Activated T-cell treated with anti-CD3 and anti-CD28 coated beads, Interleukin-2, amount 50 U/mL, for 72 hours (primary cell): ENCODE measurements at regions not wholly inside any gene's neighbourhood (a gene's known extent, or its start where the extent isn't known, plus 50 kb on each side); places are given as distances from the start of the nearest gene placed in this dataset.

ENCODE experiments used
- ATAC-seq, 2 donors: fragments of 150-1000 bp; cut with Tn5 transposase; replicated peaks in 1 of 2; 2 replicates each; pipeline ENCODE4 v1.10.0; 2021; ENCODE audit warnings: moderate library complexity in 2 of 2, mild to moderate bottlenecking in 1 of 2
- DNase-seq, 2 donors: peaks; one replicate each; pipeline ENCODE4 v3.0.0; 2021 to 2022; ENCODE audit warnings: mixed read lengths in 1 of 2
- H3K27ac Mint-ChIP-seq: one replicate; pipeline ENCODE4 v1.8.0; 2022; ENCODE audit warnings: mild to moderate bottlenecking, moderate library complexity, mixed read lengths
- H3K27me3 Mint-ChIP-seq: one replicate; pipeline ENCODE4 v1.8.0; 2022; ENCODE audit warnings: low read depth, mixed read lengths
- H3K36me3 Mint-ChIP-seq, 2 donors: one replicate each; pipeline ENCODE4 v1.8.0; 2022; ENCODE audit warnings: mixed read lengths in 2 of 2, mild to moderate bottlenecking in 1 of 2; ENCODE audit not compliant: insufficient read depth in 2 of 2
- H3K4me1 Mint-ChIP-seq: one replicate; pipeline ENCODE4 v1.8.0; 2022; ENCODE audit warnings: low read depth, mixed read lengths
- H3K4me3 Mint-ChIP-seq, 2 donors: one replicate each; pipeline ENCODE4 v1.8.0; 2022; ENCODE audit warnings: mild to moderate bottlenecking in 2 of 2, mixed read lengths in 2 of 2, moderate library complexity in 2 of 2
- H3K9me3 Mint-ChIP-seq, 2 donors: one replicate each; pipeline ENCODE4 v1.8.0; 2022; ENCODE audit warnings: mixed read lengths in 2 of 2

DNA sequence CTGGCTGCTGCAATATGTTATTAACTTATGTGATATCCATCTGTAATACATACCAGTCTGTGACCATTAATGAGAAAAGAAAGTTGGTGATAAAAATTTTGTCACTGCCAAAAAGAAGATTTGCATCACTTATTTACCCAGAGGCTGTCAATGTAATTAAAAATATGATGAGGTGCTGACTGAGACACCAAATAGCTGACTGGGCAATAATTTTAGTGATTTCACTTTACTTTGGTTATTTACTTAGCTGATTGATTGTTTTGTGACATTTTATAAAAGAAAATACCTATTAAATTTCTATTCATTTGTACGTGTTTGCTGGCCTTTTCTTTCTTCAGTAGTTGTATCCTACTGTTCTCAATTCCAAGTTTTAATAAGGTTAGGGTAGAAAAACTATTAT is 139.2 kb downstream of the HLX start:
- Mint-ChIP-seq H3K4me1 (no peaks in the 10 kb centered on the region), H3K4me3 (no peak overlapping the region), H3K36me3 (no peaks in the 10 kb centered on the region), H3K27ac (no peak overlapping the region), H3K9me3 (no peaks in the 10 kb centered on the region), H3K27me3 (peaks cover 9% of the 10 kb centered on the region)
- ATAC-seq (no peak), DNase-seq (no peak)

DNA sequence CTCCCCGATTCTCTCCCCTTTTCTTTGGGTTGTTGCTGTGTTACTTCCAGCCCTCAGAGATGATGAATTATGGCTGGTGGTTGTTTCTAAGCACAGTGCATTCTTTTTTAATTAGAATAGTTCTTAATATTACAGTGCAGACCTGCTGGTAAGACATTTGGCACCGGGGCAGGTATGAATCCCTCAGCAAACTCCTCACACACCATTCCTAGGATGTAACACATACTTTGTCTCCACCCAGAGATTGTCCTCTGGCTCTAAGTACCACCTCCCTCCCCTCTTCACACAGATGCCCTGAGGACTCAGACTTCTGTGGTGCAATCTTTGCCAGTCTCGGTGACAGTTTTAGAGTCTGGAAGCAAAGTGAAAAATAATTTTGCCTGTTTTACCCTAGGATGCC is 143.1 kb downstream of the HLX start:
- no peak overlapping the region for H3K4me3 Mint-ChIP-seq
- ATAC-seq (no peak), DNase-seq (no peak)
- H3K27ac Mint-ChIP-seq, result no peak overlapping the region
- peaks cover 0 to 1% of the 10 kb centered on the region in 2 donors for H3K9me3 Mint-ChIP-seq
- H3K4me1 Mint-ChIP-seq, result no peaks in the 10 kb centered on the region
- no peaks in the 10 kb centered on the region for H3K27me3 Mint-ChIP-seq
- H3K36me3 Mint-ChIP-seq, result no peaks in the 10 kb centered on the region

DNA sequence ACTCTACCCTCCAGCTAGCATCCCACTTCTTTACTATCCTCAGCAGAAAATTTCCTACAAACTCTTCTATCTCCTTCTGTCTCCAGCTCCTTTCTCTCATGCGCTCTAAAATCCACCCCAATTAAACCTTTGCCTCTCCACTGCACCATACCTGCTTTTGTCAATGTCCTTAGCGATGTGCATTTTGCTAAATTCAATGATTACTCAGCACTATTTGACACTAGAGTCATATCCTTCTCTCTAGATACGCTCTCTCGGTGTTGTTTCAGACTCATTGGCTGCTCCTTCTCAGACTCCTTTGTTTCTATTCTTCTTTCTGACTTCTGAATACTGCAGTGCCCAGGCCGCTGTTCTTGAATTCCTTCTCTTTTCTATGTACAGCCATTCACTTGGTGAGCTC is 144.2 kb downstream of the HLX start:
- no peaks in the 10 kb centered on the region for H3K4me1 Mint-ChIP-seq
- H3K27me3 Mint-ChIP-seq, result no peaks in the 10 kb centered on the region
- H3K36me3 Mint-ChIP-seq, result no peaks in the 10 kb centered on the region
- no peak overlapping the region for H3K27ac Mint-ChIP-seq
- ATAC-seq (no peak), DNase-seq (no peak)
- no peak overlapping the region for H3K4me3 Mint-ChIP-seq
- peaks cover 0 to 2% of the 10 kb centered on the region in 2 donors for H3K9me3 Mint-ChIP-seq

DNA sequence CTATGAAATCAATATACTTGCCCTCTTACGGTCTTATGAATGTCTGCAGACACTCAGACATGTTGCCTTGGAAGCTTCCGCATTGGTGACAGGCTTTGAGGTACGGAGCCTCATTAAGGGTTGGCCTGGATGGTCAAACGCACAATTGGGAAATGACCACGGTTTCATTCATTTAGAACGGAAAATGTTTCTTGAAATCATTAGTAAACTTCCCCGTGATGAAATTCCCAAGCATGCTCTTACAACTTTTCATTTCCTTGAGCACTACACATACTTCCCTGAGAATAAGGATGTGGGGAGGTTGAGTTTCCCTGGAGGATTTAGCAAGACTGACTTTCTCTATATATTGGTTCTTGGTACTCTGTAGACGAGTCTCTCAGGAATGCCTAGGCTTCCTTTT is 146.3 kb downstream of the HLX start:
- Mint-ChIP-seq H3K27ac (no peak overlapping the region), H3K27me3 (no peaks in the 10 kb centered on the region), H3K4me1 (no peaks in the 10 kb centered on the region), H3K9me3 (peaks cover 0 to 2% of the 10 kb centered on the region in 2 donors), H3K36me3 (no peaks in the 10 kb centered on the region), H3K4me3 (no peak overlapping the region)
- ATAC-seq (no peak), DNase-seq (no peak)

DNA sequence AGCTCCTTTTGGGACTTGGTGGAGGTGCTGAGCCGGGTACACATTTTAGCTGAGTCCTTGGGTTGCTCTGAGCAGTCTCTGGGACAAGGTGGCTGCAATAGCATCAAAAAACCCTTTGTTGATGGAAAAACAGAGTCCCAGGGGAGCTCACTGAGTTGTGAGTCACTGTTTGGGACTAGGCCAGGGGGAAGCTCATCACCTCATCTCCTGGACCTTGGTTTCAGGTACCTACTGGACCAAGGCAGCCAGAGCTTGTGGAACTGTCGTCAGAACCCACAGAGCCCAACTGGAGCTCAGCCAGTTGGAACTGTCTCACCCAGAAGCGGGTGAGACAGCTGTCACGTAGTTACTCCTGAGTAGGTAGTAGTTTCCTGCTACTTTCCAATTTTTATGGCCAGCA is 146.7 kb downstream of the HLX start:
- Mint-ChIP-seq H3K27ac (no peak overlapping the region), H3K36me3 (no peaks in the 10 kb centered on the region), H3K9me3 (peaks cover 0 to 2% of the 10 kb centered on the region in 2 donors), H3K4me1 (no peaks in the 10 kb centered on the region), H3K27me3 (no peaks in the 10 kb centered on the region), H3K4me3 (no peak overlapping the region)
- ATAC-seq (no peak), DNase-seq (no peak)

DNA sequence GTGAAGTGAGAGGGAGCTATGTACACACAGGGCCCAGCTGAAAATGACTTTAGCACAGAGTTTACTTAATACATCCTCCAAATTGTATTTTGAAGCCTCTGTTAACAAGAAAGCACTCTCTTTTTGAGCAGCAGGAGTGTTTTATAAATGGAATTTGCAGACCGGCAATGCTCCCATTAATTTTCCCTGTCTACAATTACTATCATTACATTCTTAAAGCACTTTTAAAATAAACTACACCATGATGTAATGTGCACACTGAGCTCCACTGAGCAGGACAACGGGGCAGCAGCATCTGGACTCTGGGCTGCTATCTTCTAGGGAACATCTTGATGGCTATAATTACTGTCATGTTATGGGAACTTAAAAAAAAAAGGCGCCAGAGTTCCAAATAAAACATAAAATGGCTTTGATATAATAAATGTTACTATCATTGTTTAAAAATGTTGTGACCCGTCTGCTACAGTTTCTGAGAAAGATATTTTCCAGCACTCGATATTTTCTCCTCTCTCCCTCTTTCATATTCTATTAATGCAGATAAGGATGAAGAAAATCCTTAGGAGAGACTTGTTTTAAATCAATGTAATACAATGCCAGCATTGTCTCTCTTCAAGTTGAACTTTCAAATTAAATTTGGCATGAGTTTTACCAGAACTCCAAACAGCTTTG is 150.9 kb downstream of the HLX start:
- Mint-ChIP-seq H3K9me3 (peaks cover 0 to 2% of the 10 kb centered on the region in 2 donors), H3K4me1 (no peaks in the 10 kb centered on the region), H3K4me3 (no peak overlapping the region), H3K27ac (no peak overlapping the region), H3K36me3 (no peaks in the 10 kb centered on the region), H3K27me3 (no peaks in the 10 kb centered on the region)
- ATAC-seq, result no peak
- DNase-seq, result no peak

DNA sequence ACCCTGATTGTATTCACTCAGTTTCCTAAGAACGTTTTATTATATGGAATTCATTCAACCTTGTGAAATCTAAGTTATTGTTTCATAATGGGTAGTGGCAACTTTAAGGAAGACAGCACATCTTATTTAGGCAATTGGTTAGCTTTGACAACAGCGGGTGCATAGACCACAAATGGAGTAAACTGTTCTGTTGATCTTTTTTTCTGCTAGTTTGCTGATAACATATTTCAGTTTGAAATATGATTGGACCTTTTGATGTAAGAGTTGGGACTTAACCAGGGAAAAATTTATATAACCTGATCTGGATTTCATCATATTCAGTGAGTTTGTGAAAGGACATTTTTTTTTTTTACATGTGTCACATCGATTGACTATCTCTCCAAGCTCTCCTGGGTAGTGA is 151.7 kb downstream of the HLX start:
- H3K27me3 Mint-ChIP-seq, result no peaks in the 10 kb centered on the region
- no peak for ATAC-seq
- DNase-seq, result no peak
- H3K36me3 Mint-ChIP-seq, result no peaks in the 10 kb centered on the region
- H3K27ac Mint-ChIP-seq, result no peak overlapping the region
- no peaks in the 10 kb centered on the region for H3K4me1 Mint-ChIP-seq
- H3K9me3 Mint-ChIP-seq, result peaks cover 0 to 2% of the 10 kb centered on the region in 2 donors
- H3K4me3 Mint-ChIP-seq, result no peak overlapping the region

DNA sequence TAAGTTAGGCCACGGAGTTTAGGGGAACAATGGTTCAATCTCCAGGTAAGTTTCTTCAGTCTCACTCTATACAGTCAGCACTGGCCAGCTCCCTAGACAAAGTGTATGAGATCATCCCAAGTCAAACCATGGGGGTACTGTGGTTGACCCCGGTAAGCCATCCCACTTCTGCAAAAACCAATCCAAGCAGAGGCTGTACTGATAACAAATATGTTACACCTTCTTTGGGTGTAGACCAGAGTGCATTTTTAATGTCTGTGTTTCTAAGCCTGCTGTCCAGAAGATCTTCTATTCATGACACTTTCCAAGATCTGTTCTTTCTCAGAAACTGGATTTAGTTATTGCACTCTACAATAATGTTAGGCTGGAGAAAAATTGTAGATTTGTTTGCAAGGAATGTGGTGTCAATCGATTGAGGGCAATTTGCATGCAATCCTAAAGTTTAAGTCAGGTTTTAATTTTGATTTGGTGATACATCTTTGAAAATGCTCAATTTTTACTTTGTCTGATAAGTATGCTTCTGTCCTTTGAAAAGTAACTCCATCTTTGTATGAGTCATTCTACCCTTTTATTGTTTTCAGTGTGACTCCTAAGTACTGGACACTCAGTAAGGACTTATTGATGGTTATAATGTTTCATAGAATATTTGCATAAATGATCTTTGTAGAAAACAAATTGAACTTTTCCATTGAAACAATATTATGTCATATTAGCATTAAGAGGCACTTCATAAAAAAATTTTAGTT is 152.4 kb downstream of the HLX start:
- ATAC-seq, result no peak
- Mint-ChIP-seq H3K4me3 (no peak overlapping the region), H3K36me3 (no peaks in the 10 kb centered on the region), H3K4me1 (no peaks in the 10 kb centered on the region), H3K27ac (no peak overlapping the region), H3K9me3 (peaks cover 0 to 2% of the 10 kb centered on the region in 2 donors), H3K27me3 (no peaks in the 10 kb centered on the region)
- DNase-seq, result no peak

DNA sequence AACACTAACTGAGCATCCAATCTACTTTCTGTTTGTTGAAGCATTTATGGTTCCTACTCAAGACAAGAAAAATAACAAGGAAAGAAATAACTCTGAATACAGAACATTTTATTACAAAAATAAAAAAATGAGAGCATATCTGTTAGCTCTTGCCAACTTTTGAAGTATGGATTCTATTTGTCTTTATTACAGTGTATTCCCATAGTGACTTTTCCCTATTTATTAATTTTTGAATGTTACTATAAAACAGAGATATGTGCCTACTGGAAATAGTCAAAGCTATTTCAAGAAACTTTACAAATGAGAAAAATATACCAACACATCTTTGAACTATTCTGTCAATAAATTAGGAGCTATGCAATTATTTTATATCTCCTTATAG is 153.0 kb downstream of the HLX start:
- peaks cover 0 to 2% of the 10 kb centered on the region in 2 donors for H3K9me3 Mint-ChIP-seq
- no peaks in the 10 kb centered on the region for H3K4me1 Mint-ChIP-seq
- H3K4me3 Mint-ChIP-seq, result no peak overlapping the region
- H3K27ac Mint-ChIP-seq, result no peak overlapping the region
- DNase-seq, result no peak
- no peaks in the 10 kb centered on the region for H3K27me3 Mint-ChIP-seq
- ATAC-seq, result no peak
- H3K36me3 Mint-ChIP-seq, result no peaks in the 10 kb centered on the region

DNA sequence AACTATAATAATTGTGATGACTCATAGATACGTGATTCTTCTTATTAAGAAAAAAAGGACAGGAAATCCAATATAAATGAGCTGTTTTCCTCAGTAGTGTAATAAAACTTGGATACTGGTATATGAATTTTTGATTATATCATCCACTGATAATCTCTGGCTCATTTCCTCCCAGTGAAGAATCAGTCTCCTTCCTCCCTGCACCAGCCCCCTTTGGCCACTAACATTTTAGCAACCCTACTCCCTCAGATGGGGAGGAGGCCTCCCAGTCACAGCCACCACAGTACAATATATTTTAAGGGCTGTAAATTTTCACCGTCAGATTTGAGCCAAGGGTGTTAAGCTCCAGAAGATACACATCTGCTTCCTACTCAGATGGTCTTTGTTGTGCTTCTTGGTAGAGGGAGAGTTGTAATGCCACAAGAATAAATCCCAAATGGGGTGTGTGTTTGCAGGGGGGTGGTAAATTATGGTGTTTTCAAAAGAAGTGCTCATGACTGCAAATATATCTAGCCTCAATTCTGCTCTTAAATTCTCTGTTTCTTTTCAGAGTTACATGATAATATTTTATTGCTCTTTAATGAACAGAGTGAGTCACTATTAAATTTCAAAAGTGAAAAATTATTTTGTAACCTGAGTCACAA is 153.5 kb downstream of the HLX start:
- H3K36me3 Mint-ChIP-seq, result no peaks in the 10 kb centered on the region
- H3K4me3 Mint-ChIP-seq, result no peak overlapping the region
- DNase-seq, result no peak
- H3K27ac Mint-ChIP-seq, result no peak overlapping the region
- H3K27me3 Mint-ChIP-seq, result no peaks in the 10 kb centered on the region
- no peak for ATAC-seq
- H3K4me1 Mint-ChIP-seq, result no peaks in the 10 kb centered on the region
- H3K9me3 Mint-ChIP-seq, result peaks cover 0 to 3% of the 10 kb centered on the region in 2 donors

DNA sequence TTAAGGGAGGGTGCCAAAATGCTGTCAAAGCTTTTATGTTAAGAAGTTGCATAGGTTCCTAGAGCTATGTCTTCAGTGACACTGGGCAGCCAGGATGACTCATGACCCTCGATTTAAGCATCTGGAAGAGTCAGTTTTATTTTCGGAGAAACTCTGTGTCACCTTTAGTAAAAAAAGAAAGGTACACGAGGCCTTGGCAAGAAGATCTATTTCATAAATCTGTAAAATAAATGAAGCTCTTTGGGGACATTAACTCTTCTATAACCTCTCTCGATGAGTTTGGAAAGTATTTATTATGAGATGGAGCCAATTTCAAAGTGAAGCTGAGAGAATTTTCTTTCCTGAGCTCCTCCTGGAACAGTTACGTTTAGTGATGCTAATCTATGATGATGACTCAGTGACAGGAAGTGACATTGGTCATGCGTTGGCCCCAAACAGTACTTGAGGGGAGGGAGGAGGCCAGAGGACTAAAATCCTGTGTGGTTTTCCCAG is 156.5 kb downstream of the HLX start:
- no peaks in the 10 kb centered on the region for H3K4me1 Mint-ChIP-seq
- ATAC-seq (no peak), DNase-seq (no peak)
- peaks cover 0 to 3% of the 10 kb centered on the region in 2 donors for H3K9me3 Mint-ChIP-seq
- no peaks in the 10 kb centered on the region for H3K36me3 Mint-ChIP-seq
- no peak overlapping the region for H3K27ac Mint-ChIP-seq
- H3K27me3 Mint-ChIP-seq, result no peaks in the 10 kb centered on the region
- no peak overlapping the region for H3K4me3 Mint-ChIP-seq

DNA sequence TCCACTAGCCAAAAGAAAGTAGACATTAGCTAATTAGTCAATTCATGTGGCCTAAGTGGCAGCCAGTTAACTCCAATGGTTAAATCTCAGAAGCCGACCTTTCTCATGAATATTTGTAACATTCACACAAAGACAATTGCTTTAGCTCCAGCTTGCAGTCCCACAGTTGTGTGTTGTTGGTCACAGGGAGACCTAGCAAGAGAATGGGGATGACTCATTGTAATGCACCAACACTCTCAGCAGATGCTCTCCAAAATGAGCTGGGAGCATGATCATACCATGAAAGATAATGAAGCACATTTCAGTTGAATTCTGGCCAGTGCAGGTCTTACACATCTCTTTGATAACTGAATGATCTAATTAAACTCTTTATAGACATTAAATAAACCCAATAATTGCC is 160.4 kb downstream of the HLX start:
- Mint-ChIP-seq H3K4me3 (no peak overlapping the region), H3K4me1 (no peaks in the 10 kb centered on the region), H3K9me3 (peaks cover 0 to 3% of the 10 kb centered on the region in 2 donors), H3K27me3 (no peaks in the 10 kb centered on the region), H3K27ac (no peak overlapping the region), H3K36me3 (no peaks in the 10 kb centered on the region)
- no peak for DNase-seq
- no peak for ATAC-seq

DNA sequence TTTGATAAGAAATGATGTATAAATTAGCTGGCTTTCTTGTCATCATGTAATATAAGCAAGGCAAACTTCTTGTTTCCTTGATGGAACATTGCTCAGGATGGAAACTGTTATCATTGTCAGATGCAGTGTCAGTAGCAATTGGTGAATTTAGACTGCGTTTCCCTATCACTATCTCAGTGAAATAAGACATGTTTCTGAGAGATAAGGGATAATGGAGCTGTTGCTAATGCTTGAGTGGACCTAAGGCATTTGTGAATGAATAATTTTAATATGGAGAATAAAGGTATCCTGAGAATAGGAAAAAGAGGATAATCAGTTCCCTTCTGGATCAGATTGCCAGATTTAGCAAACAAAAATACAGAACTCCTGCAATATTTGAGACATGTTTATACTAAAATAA is 160.9 kb downstream of the HLX start:
- no peaks in the 10 kb centered on the region for H3K36me3 Mint-ChIP-seq
- H3K4me1 Mint-ChIP-seq, result no peaks in the 10 kb centered on the region
- DNase-seq (no peak), ATAC-seq (no peak)
- no peak overlapping the region for H3K27ac Mint-ChIP-seq
- H3K27me3 Mint-ChIP-seq, result no peaks in the 10 kb centered on the region
- peaks cover 0 to 3% of the 10 kb centered on the region in 2 donors for H3K9me3 Mint-ChIP-seq
- H3K4me3 Mint-ChIP-seq, result no peak overlapping the region
